ENCODE measurements at regions not wholly inside any gene's neighbourhood (a gene's known extent, or its start where the extent isn't known, plus 50 kb on each side); places are given as distances from the start of the nearest gene placed in this dataset.

DNA sequence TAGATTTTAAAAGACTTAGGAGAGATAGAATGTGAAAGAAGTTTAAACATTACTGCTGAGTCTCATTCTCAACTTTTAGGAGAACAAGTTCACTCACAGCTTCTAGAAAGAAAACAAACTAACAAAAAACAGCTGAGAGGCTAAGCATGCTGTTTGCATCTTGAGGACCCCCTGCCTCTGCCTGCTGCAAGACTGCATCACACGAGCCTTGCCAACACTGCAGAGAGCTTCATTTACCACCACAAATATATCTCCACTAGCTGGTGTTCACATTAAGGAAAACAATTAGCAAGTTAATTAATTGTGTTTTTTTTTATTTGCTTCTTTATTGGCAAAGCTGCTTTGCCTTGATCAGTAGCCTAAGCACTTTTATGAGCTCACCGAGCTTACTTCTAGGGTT, 336.6 kb upstream of the KIAA1217 start (continued):
- TF ChIP-seq TSHZ1 (tag by site-specific recombination; IDR thresholded peaks at IDR 0.05; ENCODE audit: borderline replicate concordance) (no peak), ZIC2 (tag by site-specific recombination; IDR thresholded peaks at IDR 0.05) (no peak), PRDM1 (tag by site-specific recombination; IDR thresholded peaks at IDR 0.05) (no peak), ZNF16 (tag by site-specific recombination; IDR thresholded peaks at IDR 0.05; ENCODE audit: low read depth) (no peak)

- Histone ChIP-seq H3K36me3 (ENCODE audit: control insufficient read depth in 2 of 2, insufficient read depth in 1 of 2, low read length in 2 of 2) (no peaks in the 10 kb centered on the region), H3K4me3 (ENCODE audit: low read depth, low read length) (no peak overlapping the region), H3K27ac (ENCODE audit: extremely low read depth, low read depth, low read length) (no peak overlapping the region), H3K9me3 (ENCODE audit: control insufficient read depth, insufficient read depth, low read depth, low read length) (no peaks in the 10 kb centered on the region), H3K4me1 (ENCODE audit: control insufficient read depth, insufficient read depth, low read length) (no peaks in the 10 kb centered on the region)
- ChIA-PET CTCF (no interaction called here), POLR2A (no interaction called here)
- TF ChIP-seq ZNF561 (tag by site-specific recombination; IDR thresholded peaks at IDR 0.05; ENCODE audit: borderline replicate concordance) (no peak), GLI4 (tag by site-specific recombination; IDR thresholded peaks at IDR 0.05) (no peak), BCL11A (tag by site-specific recombination; IDR thresholded peaks at IDR 0.05; ENCODE audit: low read depth) (no peak), ZNF433 (tag by site-specific recombination; IDR thresholded peaks at IDR 0.05; ENCODE audit: low read depth) (no peak), REST (tag by site-specific recombination; IDR thresholded peaks at IDR 0.05) (no peak), ZNF169 (tag by site-specific recombination; IDR thresholded peaks at IDR 0.05) (no peak), ZNF354C (tag by site-specific recombination; IDR thresholded peaks at IDR 0.05; ENCODE audit: borderline replicate concordance, low read depth) (no peak), ZNF280D (tag by site-specific recombination; IDR thresholded peaks at IDR 0.05) (no peak), ZNF248 (tag by site-specific recombination; IDR thresholded peaks at IDR 0.05) (no peak), ZNF768 (tag by site-specific recombination; IDR thresholded peaks at IDR 0.05) (no peak), KLF10 (tag by site-specific recombination; IDR thresholded peaks at IDR 0.05) (no peak)
- TF ChIP-seq, protein P1, sequence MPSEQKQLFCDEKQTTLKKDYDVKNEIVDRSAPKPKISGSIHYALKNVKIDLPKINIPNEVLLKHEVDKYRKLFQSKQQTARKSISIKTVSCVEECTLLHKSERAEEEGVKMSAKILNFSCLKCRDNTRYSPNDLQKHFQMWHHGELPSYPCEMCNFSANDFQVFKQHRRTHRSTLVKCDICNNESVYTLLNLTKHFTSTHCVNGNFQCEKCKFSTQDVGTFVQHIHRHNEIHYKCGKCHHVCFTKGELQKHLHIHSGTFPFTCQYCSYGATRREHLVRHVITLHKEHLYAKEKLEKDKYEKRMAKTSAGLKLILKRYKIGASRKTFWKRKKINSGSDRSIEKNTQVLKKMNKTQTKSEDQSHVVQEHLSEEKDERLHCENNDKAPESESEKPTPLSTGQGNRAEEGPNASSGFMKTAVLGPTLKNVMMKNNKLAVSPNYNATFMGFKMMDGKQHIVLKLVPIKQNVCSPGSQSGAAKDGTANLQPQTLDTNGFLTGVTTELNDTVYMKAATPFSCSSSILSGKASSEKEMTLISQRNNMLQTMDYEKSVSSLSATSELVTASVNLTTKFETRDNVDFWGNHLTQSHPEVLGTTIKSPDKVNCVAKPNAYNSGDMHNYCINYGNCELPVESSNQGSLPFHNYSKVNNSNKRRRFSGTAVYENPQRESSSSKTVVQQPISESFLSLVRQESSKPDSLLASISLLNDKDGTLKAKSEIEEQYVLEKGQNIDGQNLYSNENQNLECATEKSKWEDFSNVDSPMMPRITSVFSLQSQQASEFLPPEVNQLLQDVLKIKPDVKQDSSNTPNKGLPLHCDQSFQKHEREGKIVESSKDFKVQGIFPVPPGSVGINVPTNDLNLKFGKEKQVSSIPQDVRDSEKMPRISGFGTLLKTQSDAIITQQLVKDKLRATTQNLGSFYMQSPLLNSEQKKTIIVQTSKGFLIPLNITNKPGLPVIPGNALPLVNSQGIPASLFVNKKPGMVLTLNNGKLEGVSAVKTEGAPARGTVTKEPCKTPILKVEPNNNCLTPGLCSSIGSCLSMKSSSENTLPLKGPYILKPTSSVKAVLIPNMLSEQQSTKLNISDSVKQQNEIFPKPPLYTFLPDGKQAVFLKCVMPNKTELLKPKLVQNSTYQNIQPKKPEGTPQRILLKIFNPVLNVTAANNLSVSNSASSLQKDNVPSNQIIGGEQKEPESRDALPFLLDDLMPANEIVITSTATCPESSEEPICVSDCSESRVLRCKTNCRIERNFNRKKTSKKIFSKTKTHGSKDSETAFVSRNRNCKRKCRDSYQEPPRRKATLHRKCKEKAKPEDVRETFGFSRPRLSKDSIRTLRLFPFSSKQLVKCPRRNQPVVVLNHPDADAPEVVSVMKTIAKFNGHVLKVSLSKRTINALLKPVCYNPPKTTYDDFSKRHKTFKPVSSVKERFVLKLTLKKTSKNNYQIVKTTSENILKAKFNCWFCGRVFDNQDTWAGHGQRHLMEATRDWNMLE (tag by site-specific recombination; conservative IDR thresholded peaks at IDR 0.05; ENCODE audit: low read depth) = no peak
- TF ChIP-seq, protein P2, sequence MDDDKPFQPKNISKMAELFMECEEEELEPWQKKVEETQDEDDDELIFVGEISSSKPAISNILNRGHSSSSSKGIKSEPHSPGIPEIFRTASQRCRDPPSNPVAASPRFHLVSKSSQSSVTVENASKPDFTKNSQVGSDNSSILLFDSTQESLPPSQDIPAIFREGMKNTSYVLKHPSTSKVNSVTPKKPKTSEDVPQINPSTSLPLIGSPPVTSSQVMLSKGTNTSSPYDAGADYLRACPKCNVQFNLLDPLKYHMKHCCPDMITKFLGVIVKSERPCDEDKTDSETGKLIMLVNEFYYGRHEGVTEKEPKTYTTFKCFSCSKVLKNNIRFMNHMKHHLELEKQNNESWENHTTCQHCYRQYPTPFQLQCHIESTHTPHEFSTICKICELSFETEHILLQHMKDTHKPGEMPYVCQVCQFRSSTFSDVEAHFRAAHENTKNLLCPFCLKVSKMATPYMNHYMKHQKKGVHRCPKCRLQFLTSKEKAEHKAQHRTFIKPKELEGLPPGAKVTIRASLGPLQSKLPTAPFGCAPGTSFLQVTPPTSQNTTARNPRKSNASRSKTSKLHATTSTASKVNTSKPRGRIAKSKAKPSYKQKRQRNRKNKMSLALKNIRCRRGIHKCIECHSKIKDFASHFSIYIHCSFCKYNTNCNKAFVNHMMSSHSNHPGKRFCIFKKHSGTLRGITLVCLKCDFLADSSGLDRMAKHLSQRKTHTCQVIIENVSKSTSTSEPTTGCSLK (tag by site-specific recombination; IDR thresholded peaks at IDR 0.05) = no peak
Measured at GRCh38 chr10:23877791-23878320, 331.1 kb upstream of the KIAA1217 start.

All from HEK293 (cell line).